ENCODE measurements at regions not wholly inside any gene's neighbourhood (a gene's known extent, or its start where the extent isn't known, plus 50 kb on each side); places are given as distances from the start of the nearest gene placed in this dataset.

- no peak overlapping the region for H2BK20ac ChIP-seq (ENCODE audit: low read depth, low read length)
- H3K14ac ChIP-seq (replicated peaks; ENCODE audit: low read depth, low read length) = no peak overlapping the region
- no peaks in the 10 kb centered on the region for H3K9me3 ChIP-seq (ENCODE audit: control insufficient read depth, insufficient read depth, low read length)
- no peak overlapping the region for H3K4ac ChIP-seq (ENCODE audit: low read depth, low read length)
- WGBS, 2 experiments (ENCODE audit: extremely low coverage in 2 of 2, insufficient read length in 1 of 2) = no CpG with 5 or more reads among the region's 1 CpG
- H4K8ac ChIP-seq (ENCODE audit: low read depth in 2 of 2, low read length in 2 of 2) = no peak overlapping the region
- H3K4me2 ChIP-seq (ENCODE audit: low read depth, low read length) = no peak overlapping the region
- no peaks in the 10 kb centered on the region for H4K20me1 ChIP-seq (ENCODE audit: insufficient read depth, low read length)
- 0 out of 3 replicates have a peak overlapping the region, but pooled peaks have one; percentile 12 for H2BK15ac ChIP-seq (ENCODE audit: low read depth, low read length)
- no peaks in the 10 kb centered on the region for H3K79me1 ChIP-seq (ENCODE audit: low read depth in 1 of 2, low read length in 2 of 2)
- in situ Hi-C loops (cut with MboI; ENCODE audit: low sequenced_read_pairs) (no loop called here), dilution Hi-C loops (cut with HindIII; ENCODE audit: low sequenced_read_pairs, unreplicated experiment) (no loop called here), intact Hi-C loops (cut with micrococcal nuclease) (no loop called here)
- H2AK5ac ChIP-seq (ENCODE audit: low read depth, low read length) = peak overlapping the region; percentile 51; the same call in 1 of the 2 replicates
- H3K9me1 ChIP-seq (ENCODE audit: insufficient read depth, low read length) = no peaks in the 10 kb centered on the region; the same call in 1 of the 2 replicates
- H3K18ac ChIP-seq (ENCODE audit: low read depth, low read length) = no peak overlapping the region
- no peaks in the 10 kb centered on the region for H3K27me3 ChIP-seq (ENCODE audit: control insufficient read depth, insufficient read depth, low read length)
- H2BK120ac ChIP-seq (ENCODE audit: low read depth, low read length) = no peak overlapping the region
- H4K91ac ChIP-seq (ENCODE audit: insufficient read depth, low read depth, low read length) = no peak overlapping the region
- ATAC-seq (ENCODE audit: low read depth) = 0 out of 2 replicates have a peak, but pooled peaks have one; percentile 18
- H2BK5ac ChIP-seq (ENCODE audit: low read depth, low read length, poor library complexity, severe bottlenecking) = no peak overlapping the region
- BruUV-seq (replicated peaks) = no TSS peak
- H2AFZ ChIP-seq (replicated peaks; ENCODE audit: low read length, poor library complexity) = peak overlapping the region; percentile 5
- TF ChIP-seq CEBPB (IDR thresholded peaks at IDR 0.05; ENCODE audit: low read depth, low read length) (peak; percentile 96), RFX5 (IDR thresholded peaks at IDR 0.05; ENCODE audit: low read depth, low read length) (no peak), FOS (IDR thresholded peaks at IDR 0.05; ENCODE audit: low read depth, low read length) (peak; percentile 54; the same call in 1 of the 2 replicates)
- H3K9ac ChIP-seq (ENCODE audit: low read depth, low read length) = no peak overlapping the region
- H2AK9ac ChIP-seq (replicated peaks; ENCODE audit: low read depth, low read length, poor library complexity) = no peak overlapping the region
- ChIA-PET POLR2A (ENCODE audit: unreplicated experiment) (no interaction called here), CTCF (no interaction called here)
- peak; percentile 87 for DNase-seq
- no peak overlapping the region for H3K56ac ChIP-seq (ENCODE audit: extremely low read depth, insufficient read depth, low read length)
- peaks cover 13% of the 10 kb centered on the region for H3K4me1 ChIP-seq (ENCODE audit: control insufficient read depth, insufficient read depth, low read length)
- no peak overlapping the region for H3K27ac ChIP-seq (ENCODE audit: insufficient read depth, low read length)
- H3K36me3 ChIP-seq (ENCODE audit: control insufficient read depth, insufficient read depth, low read length) = no peaks in the 10 kb centered on the region
- H4K5ac ChIP-seq (ENCODE audit: low read depth, low read length) = no peak overlapping the region
- H3K23ac ChIP-seq (ENCODE audit: low read depth, low read length) = no peak overlapping the region
- no peak overlapping the region for H3K4me3 ChIP-seq (ENCODE audit: insufficient read depth, low read depth, low read length)
Measured at GRCh38 chr14:65251213-65251612, 148.9 kb upstream of the MAX start.

Measured in IMR-90 (cell line).